Liver (tissue), 8 donors: ENCODE measurements at regions not wholly inside any gene's neighbourhood (a gene's known extent, or its start where the extent isn't known, plus 50 kb on each side); places are given as distances from the start of the nearest gene placed in this dataset.

ENCODE experiments used
- DNase-seq: peaks from one replicate; pipeline ENCODE4 v3.0.0-alpha.2; 2017; ENCODE audit warnings: low spot score
- H3K27ac ChIP-seq, 2 donors: one replicate each; pipeline ENCODE4 v1.7.0; 2013; ENCODE audit warnings: inconsistent platforms in 2 of 2, low read length in 2 of 2, control low read depth in 1 of 2, low read depth in 1 of 2, mild to moderate bottlenecking in 1 of 2
- H3K27me3 ChIP-seq, 4 donors: one replicate each; pipeline versions ENCODE4 v1.6.1 to v1.7.0; 2013; ENCODE audit warnings: low read length in 3 of 4, inconsistent platforms in 1 of 4, mild to moderate bottlenecking in 1 of 4, moderate library complexity in 1 of 4; ENCODE audit not compliant: control insufficient read depth in 4 of 4, insufficient read depth in 4 of 4
- H3K36me3 ChIP-seq, 4 donors: one replicate each; pipeline versions ENCODE4 v1.6.1 to v1.7.0; 2013; ENCODE audit warnings: low read length in 3 of 4, mild to moderate bottlenecking in 3 of 4, low read depth in 1 of 4, moderate library complexity in 1 of 4; ENCODE audit not compliant: control insufficient read depth in 4 of 4, insufficient read depth in 3 of 4
- H3K4me1 ChIP-seq, 4 donors: one replicate each; pipeline versions ENCODE4 v1.6.1 to v1.7.0; 2013; ENCODE audit warnings: low read length in 3 of 4, mild to moderate bottlenecking in 3 of 4, moderate library complexity in 1 of 4; ENCODE audit not compliant: control insufficient read depth in 4 of 4, insufficient read depth in 4 of 4
- H3K4me3 ChIP-seq, 3 donors: one replicate each; pipeline versions ENCODE4 v1.6.1 to v1.7.0; 2013; ENCODE audit warnings: low read length in 3 of 3, control low read depth in 1 of 3, low read depth in 1 of 3, mild to moderate bottlenecking in 1 of 3
- H3K9ac ChIP-seq, 2 donors: one replicate each; pipeline ENCODE4 v1.7.0; 2013; ENCODE audit warnings: low read length in 2 of 2, mild to moderate bottlenecking in 2 of 2, moderate library complexity in 2 of 2, control low read depth in 1 of 2, low read depth in 1 of 2
- H3K9me3 ChIP-seq, 4 donors: one replicate each; pipeline versions ENCODE4 v1.6.1 to v1.7.0; 2013; ENCODE audit warnings: low read length in 3 of 4; ENCODE audit not compliant: control insufficient read depth in 4 of 4
- ATF3 ChIP-seq: IDR thresholded peaks from 2 replicates; pipeline ENCODE4 v1.6.1; 2016; ENCODE audit warnings: antibody characterized with exemption
- EGR1 ChIP-seq, 2 donors: IDR thresholded peaks; 2 replicates each; pipeline ENCODE4 v1.6.1; 2016 to 2018; ENCODE audit warnings: antibody characterized with exemption in 2 of 2, low read depth in 2 of 2
- FOXA1 ChIP-seq: IDR thresholded peaks from 2 replicates; pipeline ENCODE4 v1.6.1; 2016; ENCODE audit warnings: antibody characterized with exemption
- FOXA2 ChIP-seq: IDR thresholded peaks from 2 replicates; pipeline ENCODE4 v1.6.1; 2016; ENCODE audit warnings: antibody characterized with exemption
- GABPA ChIP-seq, 2 donors: IDR thresholded peaks in 1 of 2; conservative IDR thresholded peaks in 1 of 2; 2 replicates each; pipeline ENCODE4 v1.6.1; 2016; ENCODE audit warnings: antibody characterized with exemption in 2 of 2, mild to moderate bottlenecking in 1 of 2, moderate library complexity in 1 of 2
- HNF4A ChIP-seq, 2 donors: conservative IDR thresholded peaks; 2 replicates each; pipeline ENCODE4 v1.6.1; 2016; ENCODE audit warnings: antibody characterized with exemption in 2 of 2, mild to moderate bottlenecking in 2 of 2
- HNF4G ChIP-seq: IDR thresholded peaks from 2 replicates; pipeline ENCODE4 v1.6.1; 2016; ENCODE audit warnings: antibody characterized with exemption
- JUND ChIP-seq, 2 donors: IDR thresholded peaks; 2 replicates each; pipeline ENCODE4 v1.6.1; 2016; ENCODE audit warnings: antibody characterized with exemption in 2 of 2
- NR2F2 ChIP-seq: IDR thresholded peaks from 2 replicates; pipeline ENCODE4 v1.6.1; 2016; ENCODE audit warnings: antibody characterized with exemption
- RAD21 ChIP-seq, 2 donors: IDR thresholded peaks; 2 replicates each; pipeline ENCODE4 v1.6.1; 2016; ENCODE audit warnings: antibody characterized with exemption in 2 of 2, mild to moderate bottlenecking in 2 of 2
- RXRA ChIP-seq, 2 donors: IDR thresholded peaks; 2 replicates each; pipeline ENCODE4 v1.6.1; 2017 to 2018; ENCODE audit warnings: antibody characterized with exemption in 2 of 2, mild to moderate bottlenecking in 1 of 2
- SP1 ChIP-seq: IDR thresholded peaks from 2 replicates; pipeline ENCODE4 v1.6.1; 2018; ENCODE audit warnings: antibody characterized with exemption, mild to moderate bottlenecking
- TAF1 ChIP-seq: conservative IDR thresholded peaks from 2 replicates; pipeline ENCODE4 v1.6.1; 2016; ENCODE audit warnings: antibody characterized with exemption, mild to moderate bottlenecking
- YY1 ChIP-seq: IDR thresholded peaks from 2 replicates; pipeline ENCODE4 v1.6.1; 2016; ENCODE audit warnings: antibody characterized with exemption, mild to moderate bottlenecking
- WGBS: extraction: QIAGEN DNeasy Blood & Tissue Kit; methylation state at CpG from one replicate; pipeline ENCODE4 v1.1.7; 2013; 5-methylcytosine and 5-hydroxymethylcytosine counted together
- TF ChIP-seq, protein P1 (sequence below): IDR thresholded peaks from 2 replicates; pipeline ENCODE4 v1.6.1; 2016; ENCODE audit warnings: antibody characterized with exemption
- TF ChIP-seq, protein P2 (sequence below): IDR thresholded peaks from 2 replicates; pipeline ENCODE4 v1.6.1; 2016; ENCODE audit warnings: antibody characterized with exemption
- TF ChIP-seq, protein P3 (sequence below): IDR thresholded peaks from 2 replicates; pipeline ENCODE4 v1.6.1; 2016; ENCODE audit warnings: antibody characterized with exemption, mild to moderate bottlenecking
- TF ChIP-seq, protein P4 (sequence below): fragments of 150-350 bp; IDR thresholded peaks from 2 replicates; pipeline ENCODE4 v1.5.1; 2017; ENCODE audit warnings: improper control_type of control experiment, low read depth, low read length; ENCODE audit not compliant: missing input control
- donor health status: healthy.
- donor health status: healthy.
- donor health status: healthy.
- donor health status: healthy.
- donor health status: healthy.

DNA sequence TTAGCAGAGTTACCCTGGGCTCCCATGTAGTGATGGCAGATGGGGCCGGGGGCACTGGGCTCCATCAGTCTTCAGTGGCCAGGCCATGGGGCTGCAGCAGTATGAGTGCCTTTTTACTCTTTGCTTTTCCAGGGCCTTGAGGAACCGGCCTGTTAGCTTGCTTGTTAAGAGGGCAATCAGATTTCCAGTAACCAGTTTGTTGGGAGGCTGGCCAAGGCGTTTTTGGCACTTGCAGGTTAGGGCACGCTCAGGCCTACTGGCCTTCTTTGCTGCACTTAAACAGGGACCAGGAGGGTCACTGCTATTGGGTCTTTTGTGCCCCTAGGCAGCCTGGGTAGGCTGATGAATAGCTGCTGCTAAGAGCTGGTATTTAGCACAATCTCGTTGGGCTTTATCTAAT lies 415.4 kb upstream of the USP9Y start:
- Histone ChIP-seq H3K4me1 (no peaks in the 10 kb centered on the region), H3K9ac (no peak overlapping the region), H3K27me3 (no peaks in the 10 kb centered on the region), H3K4me3 (no peak overlapping the region), H3K36me3 (no peaks in the 10 kb centered on the region), H3K9me3 (no peaks in the 10 kb centered on the region), H3K27ac (no peak overlapping the region)
- 74% methylated on average over 5 of the region's 5 CpGs for WGBS
- TF ChIP-seq FOXA2 (no peak), GABPA (IDR thresholded peaks at IDR 0.05 in 1 of 2, conservative IDR thresholded peaks at IDR 0.05 in 1 of 2) (no peak), RXRA (IDR thresholded peaks at IDR 0.05) (no peak), SP1 (no peak), FOXA1 (no peak), HNF4A (conservative IDR thresholded peaks at IDR 0.05) (no peak), HNF4G (no peak), YY1 (no peak), EGR1 (IDR thresholded peaks at IDR 0.05; ENCODE audit: low read depth in 2 of 2) (no peak), ATF3 (no peak)
- TF ChIP-seq, protein P1, sequence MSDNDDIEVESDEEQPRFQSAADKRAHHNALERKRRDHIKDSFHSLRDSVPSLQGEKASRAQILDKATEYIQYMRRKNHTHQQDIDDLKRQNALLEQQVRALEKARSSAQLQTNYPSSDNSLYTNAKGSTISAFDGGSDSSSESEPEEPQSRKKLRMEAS: no peak
- no peak for DNase-seq

- TF ChIP-seq HNF4A (conservative IDR thresholded peaks at IDR 0.05) (no peak), GABPA (IDR thresholded peaks at IDR 0.05 in 1 of 2, conservative IDR thresholded peaks at IDR 0.05 in 1 of 2) (no peak), RAD21 (IDR thresholded peaks at IDR 0.05) (no peak), TAF1 (no peak)
- TF ChIP-seq, protein P2, sequence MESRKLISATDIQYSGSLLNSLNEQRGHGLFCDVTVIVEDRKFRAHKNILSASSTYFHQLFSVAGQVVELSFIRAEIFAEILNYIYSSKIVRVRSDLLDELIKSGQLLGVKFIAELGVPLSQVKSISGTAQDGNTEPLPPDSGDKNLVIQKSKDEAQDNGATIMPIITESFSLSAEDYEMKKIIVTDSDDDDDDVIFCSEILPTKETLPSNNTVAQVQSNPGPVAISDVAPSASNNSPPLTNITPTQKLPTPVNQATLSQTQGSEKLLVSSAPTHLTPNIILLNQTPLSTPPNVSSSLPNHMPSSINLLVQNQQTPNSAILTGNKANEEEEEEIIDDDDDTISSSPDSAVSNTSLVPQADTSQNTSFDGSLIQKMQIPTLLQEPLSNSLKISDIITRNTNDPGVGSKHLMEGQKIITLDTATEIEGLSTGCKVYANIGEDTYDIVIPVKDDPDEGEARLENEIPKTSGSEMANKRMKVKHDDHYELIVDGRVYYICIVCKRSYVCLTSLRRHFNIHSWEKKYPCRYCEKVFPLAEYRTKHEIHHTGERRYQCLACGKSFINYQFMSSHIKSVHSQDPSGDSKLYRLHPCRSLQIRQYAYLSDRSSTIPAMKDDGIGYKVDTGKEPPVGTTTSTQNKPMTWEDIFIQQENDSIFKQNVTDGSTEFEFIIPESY: no peak
- Histone ChIP-seq H3K4me3 (no peak overlapping the region), H3K4me1 (no peaks in the 10 kb centered on the region), H3K27ac (no peak overlapping the region), H3K9me3 (no peaks in the 10 kb centered on the region), H3K9ac (no peak overlapping the region), H3K27me3 (no peaks in the 10 kb centered on the region), H3K36me3 (no peaks in the 10 kb centered on the region)
- no peak for DNase-seq
- 57% methylated on average over 3 of the region's 3 CpGs for WGBS
Observed at GRCh38 chrY:12288919-12289318, 412.1 kb upstream of the USP9Y start.

DNA sequence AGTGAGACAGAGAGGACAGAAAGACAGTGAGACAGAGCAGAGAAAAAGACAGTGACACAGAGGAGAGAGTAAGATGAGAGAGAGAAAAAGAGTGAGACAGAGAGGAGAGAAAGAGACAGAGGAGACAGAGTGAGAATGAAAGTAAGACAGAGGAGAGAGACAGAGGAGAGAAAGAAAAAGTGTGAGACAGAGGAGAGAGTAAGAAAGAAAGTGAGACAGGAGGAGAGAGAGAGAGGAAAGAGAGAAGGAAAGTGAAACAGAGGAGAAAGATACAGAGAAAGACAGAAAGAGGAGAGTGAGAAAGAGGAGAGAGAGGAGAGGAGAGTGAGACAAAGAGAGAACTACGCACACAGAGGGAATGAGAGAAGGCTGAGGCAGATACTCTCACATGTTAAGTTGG lies 411.6 kb upstream of the USP9Y start:
- 79% methylated on average over 1 of the region's 1 CpG for WGBS
- TF ChIP-seq FOXA2: no peak
- no peak for TF ChIP-seq TAF1
- no peak for TF ChIP-seq FOXA1
- TF ChIP-seq HNF4A (conservative IDR thresholded peaks at IDR 0.05): no peak
- TF ChIP-seq SP1: no peak
- TF ChIP-seq, protein P2: no peak
- TF ChIP-seq YY1: no peak
- TF ChIP-seq HNF4G: no peak
- TF ChIP-seq, protein P3, sequence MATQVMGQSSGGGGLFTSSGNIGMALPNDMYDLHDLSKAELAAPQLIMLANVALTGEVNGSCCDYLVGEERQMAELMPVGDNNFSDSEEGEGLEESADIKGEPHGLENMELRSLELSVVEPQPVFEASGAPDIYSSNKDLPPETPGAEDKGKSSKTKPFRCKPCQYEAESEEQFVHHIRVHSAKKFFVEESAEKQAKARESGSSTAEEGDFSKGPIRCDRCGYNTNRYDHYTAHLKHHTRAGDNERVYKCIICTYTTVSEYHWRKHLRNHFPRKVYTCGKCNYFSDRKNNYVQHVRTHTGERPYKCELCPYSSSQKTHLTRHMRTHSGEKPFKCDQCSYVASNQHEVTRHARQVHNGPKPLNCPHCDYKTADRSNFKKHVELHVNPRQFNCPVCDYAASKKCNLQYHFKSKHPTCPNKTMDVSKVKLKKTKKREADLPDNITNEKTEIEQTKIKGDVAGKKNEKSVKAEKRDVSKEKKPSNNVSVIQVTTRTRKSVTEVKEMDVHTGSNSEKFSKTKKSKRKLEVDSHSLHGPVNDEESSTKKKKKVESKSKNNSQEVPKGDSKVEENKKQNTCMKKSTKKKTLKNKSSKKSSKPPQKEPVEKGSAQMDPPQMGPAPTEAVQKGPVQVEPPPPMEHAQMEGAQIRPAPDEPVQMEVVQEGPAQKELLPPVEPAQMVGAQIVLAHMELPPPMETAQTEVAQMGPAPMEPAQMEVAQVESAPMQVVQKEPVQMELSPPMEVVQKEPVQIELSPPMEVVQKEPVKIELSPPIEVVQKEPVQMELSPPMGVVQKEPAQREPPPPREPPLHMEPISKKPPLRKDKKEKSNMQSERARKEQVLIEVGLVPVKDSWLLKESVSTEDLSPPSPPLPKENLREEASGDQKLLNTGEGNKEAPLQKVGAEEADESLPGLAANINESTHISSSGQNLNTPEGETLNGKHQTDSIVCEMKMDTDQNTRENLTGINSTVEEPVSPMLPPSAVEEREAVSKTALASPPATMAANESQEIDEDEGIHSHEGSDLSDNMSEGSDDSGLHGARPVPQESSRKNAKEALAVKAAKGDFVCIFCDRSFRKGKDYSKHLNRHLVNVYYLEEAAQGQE: no peak
- no peak for TF ChIP-seq JUND (IDR thresholded peaks at IDR 0.05)
- TF ChIP-seq RXRA (IDR thresholded peaks at IDR 0.05): no peak
- no peak for TF ChIP-seq EGR1 (IDR thresholded peaks at IDR 0.05; ENCODE audit: low read depth in 2 of 2)
- TF ChIP-seq ATF3: no peak
- TF ChIP-seq NR2F2: no peak
- TF ChIP-seq, protein P4, sequence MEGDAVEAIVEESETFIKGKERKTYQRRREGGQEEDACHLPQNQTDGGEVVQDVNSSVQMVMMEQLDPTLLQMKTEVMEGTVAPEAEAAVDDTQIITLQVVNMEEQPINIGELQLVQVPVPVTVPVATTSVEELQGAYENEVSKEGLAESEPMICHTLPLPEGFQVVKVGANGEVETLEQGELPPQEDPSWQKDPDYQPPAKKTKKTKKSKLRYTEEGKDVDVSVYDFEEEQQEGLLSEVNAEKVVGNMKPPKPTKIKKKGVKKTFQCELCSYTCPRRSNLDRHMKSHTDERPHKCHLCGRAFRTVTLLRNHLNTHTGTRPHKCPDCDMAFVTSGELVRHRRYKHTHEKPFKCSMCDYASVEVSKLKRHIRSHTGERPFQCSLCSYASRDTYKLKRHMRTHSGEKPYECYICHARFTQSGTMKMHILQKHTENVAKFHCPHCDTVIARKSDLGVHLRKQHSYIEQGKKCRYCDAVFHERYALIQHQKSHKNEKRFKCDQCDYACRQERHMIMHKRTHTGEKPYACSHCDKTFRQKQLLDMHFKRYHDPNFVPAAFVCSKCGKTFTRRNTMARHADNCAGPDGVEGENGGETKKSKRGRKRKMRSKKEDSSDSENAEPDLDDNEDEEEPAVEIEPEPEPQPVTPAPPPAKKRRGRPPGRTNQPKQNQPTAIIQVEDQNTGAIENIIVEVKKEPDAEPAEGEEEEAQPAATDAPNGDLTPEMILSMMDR: no peak

More for the DNA sequence above, 411.6 kb upstream of the USP9Y start:
- Histone ChIP-seq H3K4me1 (no peaks in the 10 kb centered on the region), H3K36me3 (no peaks in the 10 kb centered on the region), H3K27ac (no peak overlapping the region), H3K4me3 (no peak overlapping the region), H3K9me3 (no peaks in the 10 kb centered on the region), H3K9ac (no peak overlapping the region), H3K27me3 (no peaks in the 10 kb centered on the region)
- no peak for DNase-seq
